Heart left ventricle (tissue), 16 donors: ENCODE measurements at regions not wholly inside any gene's neighbourhood (a gene's known extent, or its start where the extent isn't known, plus 50 kb on each side); places are given as distances from the start of the nearest gene placed in this dataset.

Experiments used
- ATAC-seq, 4 donors: fragments of 200-7000 bp; cut with Tn5 transposase; one replicate each; pipeline ENCODE4 v1.9.1; 2020 to 2022; ENCODE audit warnings: moderate library complexity in 4 of 4, mild to moderate bottlenecking in 3 of 4, moderate number of reproducible peaks in 1 of 4
- DNase-seq, 5 donors: peaks; one replicate each; pipeline ENCODE4 v3.0.0-alpha.2; 2020
- H3K27ac ChIP-seq, 12 donors: fragments of 200-600 bp; sonication (generic) in 4 of 12; one replicate each; pipeline versions ENCODE4 v1.5.0 to v1.8.0; 2016 to 2022; ENCODE audit warnings: mild to moderate bottlenecking in 2 of 12
- H3K27me3 ChIP-seq, 9 donors: fragments of 200-600 bp; sonication (generic) in 2 of 9; one replicate each; pipeline versions ENCODE4 v1.5.1 to v1.8.0; 2016 to 2022; ENCODE audit warnings: mild to moderate bottlenecking in 3 of 9
- H3K36me3 ChIP-seq, 9 donors: fragments of 200-600 bp; sonication (generic) in 2 of 9; one replicate each; pipeline versions ENCODE4 v1.5.0 to v1.8.0; 2018 to 2022; ENCODE audit warnings: mild to moderate bottlenecking in 2 of 9
- H3K4me1 ChIP-seq, 12 donors: fragments of 200-600 bp; sonication (generic) in 4 of 12; one replicate each; pipeline versions ENCODE4 v1.5.0 to v1.8.0; 2016 to 2022; ENCODE audit warnings: mild to moderate bottlenecking in 3 of 12
- H3K4me3 ChIP-seq, 12 donors: fragments of 200-600 bp; sonication (generic) in 4 of 12; one replicate each; pipeline versions ENCODE4 v1.5.0 to v1.8.0; 2017 to 2022; ENCODE audit warnings: mild to moderate bottlenecking in 9 of 12, moderate library complexity in 4 of 12
- H3K9me3 ChIP-seq, 12 donors: fragments of 200-600 bp; sonication (generic) in 4 of 12; one replicate each; pipeline versions ENCODE4 v1.5.0 to v1.8.0; 2016 to 2022; ENCODE audit warnings: mild to moderate bottlenecking in 1 of 12
- POLR2A ChIP-seq, 2 donors: fragments of 450-650 bp; IDR thresholded peaks; one replicate each; pipeline ENCODE4 v1.6.1; 2017; ENCODE audit warnings: antibody characterized with exemption in 2 of 2, mild to moderate bottlenecking in 2 of 2, moderate library complexity in 2 of 2
- WGBS, 4 donors: extraction: QIAGEN DNeasy Blood & Tissue Kit in 2 of 4; methylation state at CpG; one replicate each; pipeline versions ENCODE4 v1.1.5 to v1.1.7; 2013 to 2018; 5-methylcytosine and 5-hydroxymethylcytosine counted together
- intact Hi-C, 10 donors: fragments of 100-400 bp; cut with DNase I; formaldehyde crosslinking; loops; one replicate each; pipeline versions ENCODE4 v1.11.1 to v1.14.2; 2022
- TF ChIP-seq, protein P1 (sequence below), 12 donors: fragments of 200-600 bp; sonication (generic) in 4 of 12; IDR thresholded peaks; one replicate each; pipeline versions ENCODE4 v1.5.0 to v1.8.0; 2018 to 2022; ENCODE audit warnings: antibody characterized with exemption in 12 of 12, mild to moderate bottlenecking in 5 of 12
- donor health status: ischemic (EF 13 %, LVEDD 7.1; RV severe dilation, severe dysfunction).
- donor health status: healthy with polysubstance abuse.
- donor health status: DM: no; HTN: yes; CAD: no.
- donor health status: DM: no; HTN: no; CAD: no.
- donor health status: ischemic (EF 25% LVEDD 6.9; RV normal size, moderate dysfunction).
- donor health status: ischemic (EF 25% LVEDD 5.7; RV mildly dilated, moderate dysfunction).
- donor health status: healthy.
- donor health status: DM: yes; HTN: yes; CAD: no.
- donor health status: ischemic (EF 35%, LVEDD 5.7; RV mildly dilated, moderate dysfunction).
- donor health status: nonischemic (EF 11% LVEDD 7.7; RV severe dilation, severe dysfunction).
- donor health status: DM: yes; HTN: yes; CAD: no.
- donor health status: PGD.
- donor health status: ischemic (EF 29% LVEDD 5.4; RV normal size, mild dysfunction).
- donor health status: nonischemic (EF 23%, LVEDD 6.1; RV moderate dilation, normal function).

DNA sequence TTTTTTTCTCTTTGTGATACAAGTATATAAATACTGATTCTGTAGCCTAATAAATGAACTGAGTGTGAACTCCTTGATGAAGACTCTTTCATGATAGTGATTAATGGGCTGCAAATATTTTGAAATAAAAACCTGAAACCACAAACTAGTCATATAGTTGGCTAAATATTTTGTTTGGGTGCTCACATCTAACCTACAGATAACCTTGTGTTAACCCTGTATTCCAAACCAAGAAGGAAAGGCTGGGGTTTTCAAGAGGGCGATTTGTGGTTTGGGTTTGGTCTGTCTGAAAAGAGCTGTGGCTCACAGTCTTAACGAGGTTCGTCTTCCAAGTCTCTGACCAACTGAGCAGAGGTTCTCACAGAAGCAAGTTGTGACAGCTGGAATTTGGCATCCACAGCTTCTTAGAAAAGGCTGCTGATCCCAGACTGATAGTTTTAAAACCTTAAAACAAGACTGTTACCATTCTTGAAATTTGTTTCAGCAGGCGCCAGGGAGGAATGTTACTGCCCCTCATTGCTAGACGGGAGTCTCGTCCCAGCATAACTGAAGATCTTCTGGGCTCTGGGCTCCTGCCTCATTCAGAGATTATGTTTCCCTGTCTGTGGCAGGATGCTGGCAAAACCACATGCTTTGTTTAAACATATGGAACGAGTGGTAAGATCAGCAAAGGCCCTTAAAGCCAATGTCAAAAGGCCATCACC is 736.4 kb upstream of the MARCKS start:
- 70 to 79% (median 76%) methylated on average over 7 of the region's 7 CpGs for WGBS, 4 donors
- no peak overlapping the region for H3K4me3 ChIP-seq
- no peaks in the 10 kb centered on the region for H3K27me3 ChIP-seq
- peaks cover 0 to 23% (median 2%) of the 10 kb centered on the region in 12 donors for H3K4me1 ChIP-seq
- H3K27ac ChIP-seq, result peak overlapping the region in 3 of 12 donors; percentile 4 to 51 (median 6)
- intact Hi-C loops, result no loop called here
- H3K36me3 ChIP-seq, result no peaks in the 10 kb centered on the region
- no peak for TF ChIP-seq POLR2A (IDR thresholded peaks at IDR 0.05)
- TF ChIP-seq, protein P1, sequence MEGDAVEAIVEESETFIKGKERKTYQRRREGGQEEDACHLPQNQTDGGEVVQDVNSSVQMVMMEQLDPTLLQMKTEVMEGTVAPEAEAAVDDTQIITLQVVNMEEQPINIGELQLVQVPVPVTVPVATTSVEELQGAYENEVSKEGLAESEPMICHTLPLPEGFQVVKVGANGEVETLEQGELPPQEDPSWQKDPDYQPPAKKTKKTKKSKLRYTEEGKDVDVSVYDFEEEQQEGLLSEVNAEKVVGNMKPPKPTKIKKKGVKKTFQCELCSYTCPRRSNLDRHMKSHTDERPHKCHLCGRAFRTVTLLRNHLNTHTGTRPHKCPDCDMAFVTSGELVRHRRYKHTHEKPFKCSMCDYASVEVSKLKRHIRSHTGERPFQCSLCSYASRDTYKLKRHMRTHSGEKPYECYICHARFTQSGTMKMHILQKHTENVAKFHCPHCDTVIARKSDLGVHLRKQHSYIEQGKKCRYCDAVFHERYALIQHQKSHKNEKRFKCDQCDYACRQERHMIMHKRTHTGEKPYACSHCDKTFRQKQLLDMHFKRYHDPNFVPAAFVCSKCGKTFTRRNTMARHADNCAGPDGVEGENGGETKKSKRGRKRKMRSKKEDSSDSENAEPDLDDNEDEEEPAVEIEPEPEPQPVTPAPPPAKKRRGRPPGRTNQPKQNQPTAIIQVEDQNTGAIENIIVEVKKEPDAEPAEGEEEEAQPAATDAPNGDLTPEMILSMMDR (IDR thresholded peaks at IDR 0.05), result no peak
- ATAC-seq, result peak in 2 of 4 donors; percentile 24 to 63
- DNase-seq, result no peak
- peaks cover 0 to 25% (median 3%) of the 10 kb centered on the region in 12 donors for H3K9me3 ChIP-seq

GRCh38 chr6:113121571-113121970 is 735.6 kb upstream of the MARCKS start:
- H3K4me3 ChIP-seq, result no peak overlapping the region
- intact Hi-C loops, result no loop called here
- 87 to 94% (median 90%) methylated on average over 2 of the region's 2 CpGs for WGBS, 4 donors

GRCh38 chr6:113122060-113122459 is 735.1 kb upstream of the MARCKS start:
- H3K36me3 ChIP-seq, result no peaks in the 10 kb centered on the region
- no peak overlapping the region for H3K27ac ChIP-seq
- DNase-seq (peak in 3 of 5 donors; percentile 10 to 30 (median 18)), ATAC-seq (peak in 3 of 4 donors; percentile 48 to 66 (median 66))
- intact Hi-C loops, result no loop called here
- TF ChIP-seq POLR2A (IDR thresholded peaks at IDR 0.05), result no peak
- TF ChIP-seq, protein P1 (IDR thresholded peaks at IDR 0.05), result peak in 5 of 12 donors; percentile 12 to 42 (median 32)
- no peaks in the 10 kb centered on the region for H3K27me3 ChIP-seq
- peaks cover 0 to 23% (median 2%) of the 10 kb centered on the region in 12 donors for H3K4me1 ChIP-seq
- peaks cover 0 to 14% (median 3%) of the 10 kb centered on the region in 12 donors for H3K9me3 ChIP-seq
- 47 to 74% (median 56%) methylated on average over 1 of the region's 1 CpG for WGBS, 4 donors
- H3K4me3 ChIP-seq, result no peak overlapping the region

More at GRCh38 chr6:113121571-113121970, 735.6 kb upstream of the MARCKS start:
- Histone ChIP-seq H3K36me3 (no peaks in the 10 kb centered on the region), H3K27me3 (no peaks in the 10 kb centered on the region), H3K9me3 (peaks cover 0 to 19% (median 3%) of the 10 kb centered on the region in 12 donors), H3K27ac (peak overlapping the region in 1 of 12 donors; percentile 51), H3K4me1 (peaks cover 0 to 23% (median 2%) of the 10 kb centered on the region in 12 donors)
- ATAC-seq (no peak), DNase-seq (no peak)
- TF ChIP-seq POLR2A (IDR thresholded peaks at IDR 0.05), result no peak
- TF ChIP-seq, protein P1 (IDR thresholded peaks at IDR 0.05), result no peak

DNA sequence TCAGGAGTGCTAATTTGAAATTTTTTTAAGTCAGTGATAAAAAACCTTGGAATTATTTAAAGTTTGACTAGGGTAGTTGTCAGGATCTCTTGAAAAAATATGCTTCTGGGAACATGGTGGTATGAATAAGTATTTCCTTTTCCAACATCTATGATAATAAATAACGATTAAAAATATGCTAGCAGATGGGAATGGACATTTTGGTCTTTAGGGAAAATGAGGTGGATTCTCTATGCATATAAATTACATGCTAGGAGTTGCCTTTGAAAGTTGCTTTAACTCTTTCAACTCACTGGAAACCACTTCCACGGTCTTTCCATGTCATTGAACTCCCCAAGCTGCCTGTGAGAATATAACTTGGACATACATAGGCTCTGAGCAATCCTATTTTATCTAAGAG is 731.5 kb upstream of the MARCKS start:
- TF ChIP-seq, protein P1 (IDR thresholded peaks at IDR 0.05), result no peak
- TF ChIP-seq POLR2A (IDR thresholded peaks at IDR 0.05), result no peak
- Histone ChIP-seq H3K36me3 (no peaks in the 10 kb centered on the region), H3K4me1 (peaks cover 0 to 18% (median 2%) of the 10 kb centered on the region in 12 donors), H3K27ac (no peak overlapping the region), H3K27me3 (no peaks in the 10 kb centered on the region), H3K9me3 (no peaks in the 10 kb centered on the region), H3K4me3 (no peak overlapping the region)
- ATAC-seq (no peak), DNase-seq (no peak)
- intact Hi-C loops, result no loop called here
- WGBS, 4 donors, result 68 to 78% (median 76%) methylated on average over 2 of the region's 2 CpGs
